Activated gamma-delta T cell treated with Interleukin-2 at 50 U/mL for 16 hours (primary cell): ENCODE measurements at regions not wholly inside any gene's neighbourhood (a gene's known extent, or its start where the extent isn't known, plus 50 kb on each side); places are given as distances from the start of the nearest gene placed in this dataset.
"Not testable (repeated sequence)": the region's sequence is repeated elsewhere in the genome, so short reads cannot be mapped to it uniquely, and the experiment has no call there.

Experiments used
- DNase-seq: peaks from one replicate; pipeline ENCODE4 v3.0.0-alpha.2; 2020

- DNase-seq = not testable (repeated sequence)
Measured at GRCh38 chr13:109702030-109702597, 84.3 kb downstream of the IRS2 start.

- DNase-seq = no peak
Measured at GRCh38 chr13:109700176-109700575, 86.2 kb downstream of the IRS2 start.

- no peak for DNase-seq
Measured at GRCh38 chr13:109699628-109700071, 86.7 kb downstream of the IRS2 start.

DNA sequence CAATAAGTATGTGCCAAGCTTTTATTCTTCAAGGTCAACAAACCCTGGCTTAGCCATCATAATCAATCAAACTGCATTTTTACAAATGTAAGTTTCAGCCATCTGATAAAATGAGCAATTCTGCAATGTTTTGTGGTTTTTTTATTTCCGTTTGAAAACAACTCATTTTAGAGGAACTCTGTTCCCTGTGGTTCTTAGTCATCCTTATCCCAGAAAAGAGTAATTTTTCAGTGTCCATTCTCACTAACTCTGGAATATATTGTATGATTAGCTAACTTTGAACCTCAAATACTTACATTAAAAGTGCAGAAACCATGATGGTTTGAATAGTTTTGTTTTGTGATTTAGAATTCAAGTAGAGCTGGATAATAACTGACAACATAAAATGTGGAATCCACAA, 87.6 kb downstream of the IRS2 start:
- no peak for DNase-seq

DNA sequence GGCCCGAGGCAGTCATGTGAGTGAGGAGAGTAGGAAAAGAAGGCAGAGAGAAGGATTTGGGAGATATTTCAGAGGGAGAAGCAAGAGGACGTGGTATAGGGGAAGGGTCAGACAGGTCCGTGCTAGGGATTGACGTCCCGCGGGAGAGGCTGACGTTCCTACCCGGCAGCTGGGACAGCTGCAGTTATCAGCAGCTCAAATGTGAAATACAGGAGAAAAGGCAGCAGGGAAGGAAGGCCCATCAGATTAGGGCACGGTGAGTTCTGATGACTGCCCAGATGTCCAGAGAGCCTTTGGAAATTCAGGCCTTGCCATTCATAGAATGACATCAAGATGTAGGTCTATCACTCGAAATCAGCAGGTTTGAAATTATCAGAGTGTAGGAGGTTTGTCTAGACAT, 88.4 kb downstream of the IRS2 start:
- DNase-seq = no peak

DNA sequence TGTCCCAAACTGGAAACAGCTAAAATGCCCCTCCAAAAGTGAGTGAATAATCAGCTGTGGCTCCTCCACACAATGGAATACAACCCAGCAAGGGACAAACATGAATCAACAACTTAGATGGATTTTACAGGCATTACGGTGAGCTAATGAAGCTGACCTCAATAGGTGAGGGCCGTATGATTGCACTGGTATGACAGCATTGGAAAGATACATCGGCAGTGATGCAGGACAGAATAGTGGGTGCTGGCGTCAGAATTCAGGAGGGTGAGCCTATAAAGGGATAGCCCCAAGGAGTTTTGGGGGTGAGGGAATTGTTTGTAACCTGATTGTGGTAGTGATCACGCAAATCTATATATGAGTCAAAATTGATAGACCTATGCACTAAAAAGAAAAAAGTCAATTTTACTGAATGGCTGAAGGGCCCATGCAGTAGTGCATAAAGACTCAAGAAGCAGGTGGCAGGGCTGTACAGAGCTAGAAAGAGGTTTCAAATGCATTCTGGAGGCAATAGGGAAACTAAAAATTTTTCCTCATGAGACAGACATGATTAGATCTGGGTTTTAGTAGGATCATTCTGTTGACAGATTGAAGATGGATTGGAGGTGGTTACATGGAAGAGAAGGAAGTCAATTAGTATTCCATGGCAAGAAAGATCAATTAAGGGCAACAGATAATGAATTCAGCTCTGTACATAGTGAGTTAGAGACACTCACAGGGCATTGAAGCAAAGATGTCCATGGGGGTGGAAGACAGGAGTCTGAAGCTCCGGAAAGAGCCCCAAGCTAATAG, 90.8 kb downstream of the IRS2 start:
- no peak for DNase-seq

DNA sequence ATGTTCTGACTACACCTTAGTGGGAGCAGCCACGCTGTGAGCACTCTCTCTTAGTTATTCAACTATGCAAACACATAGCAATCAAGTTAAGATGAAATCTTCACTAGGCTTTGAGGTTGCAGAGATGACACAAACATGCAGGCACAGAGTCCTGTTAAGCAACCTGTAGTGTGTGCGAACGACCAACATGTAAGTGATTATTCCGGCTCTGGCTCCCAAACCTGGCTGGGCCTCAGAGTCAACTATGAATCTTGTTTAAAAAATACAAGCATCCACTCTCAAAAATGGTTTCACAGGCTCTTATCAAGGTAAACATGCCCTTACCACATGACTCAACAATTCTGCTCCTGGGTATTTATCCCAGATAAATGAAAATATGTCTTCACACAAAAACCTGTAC, 91.4 kb downstream of the IRS2 start:
- no peak for DNase-seq

GRCh38 chr13:109693213-109693612, 93.2 kb downstream of the IRS2 start:
- DNase-seq = no peak

DNA sequence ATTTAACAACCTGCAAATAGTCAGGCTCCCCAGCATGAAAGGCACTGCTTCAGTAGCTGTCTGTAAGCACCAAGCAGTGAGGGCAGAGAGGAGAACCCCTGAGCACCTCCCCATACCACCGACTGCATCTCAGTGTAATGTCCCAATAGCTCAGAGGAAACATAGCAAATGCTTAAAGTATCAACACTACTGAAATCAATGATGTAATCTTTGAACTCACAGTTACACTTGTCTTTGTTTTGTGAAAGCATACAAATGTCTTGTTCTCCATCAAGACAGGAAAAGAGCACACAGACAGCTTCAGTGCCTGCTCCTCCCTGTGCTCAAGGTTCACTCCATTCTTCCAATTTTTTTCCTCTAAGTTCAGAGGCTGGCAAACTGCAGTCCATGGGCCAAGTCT, 94.7 kb downstream of the IRS2 start:
- no peak for DNase-seq

DNA sequence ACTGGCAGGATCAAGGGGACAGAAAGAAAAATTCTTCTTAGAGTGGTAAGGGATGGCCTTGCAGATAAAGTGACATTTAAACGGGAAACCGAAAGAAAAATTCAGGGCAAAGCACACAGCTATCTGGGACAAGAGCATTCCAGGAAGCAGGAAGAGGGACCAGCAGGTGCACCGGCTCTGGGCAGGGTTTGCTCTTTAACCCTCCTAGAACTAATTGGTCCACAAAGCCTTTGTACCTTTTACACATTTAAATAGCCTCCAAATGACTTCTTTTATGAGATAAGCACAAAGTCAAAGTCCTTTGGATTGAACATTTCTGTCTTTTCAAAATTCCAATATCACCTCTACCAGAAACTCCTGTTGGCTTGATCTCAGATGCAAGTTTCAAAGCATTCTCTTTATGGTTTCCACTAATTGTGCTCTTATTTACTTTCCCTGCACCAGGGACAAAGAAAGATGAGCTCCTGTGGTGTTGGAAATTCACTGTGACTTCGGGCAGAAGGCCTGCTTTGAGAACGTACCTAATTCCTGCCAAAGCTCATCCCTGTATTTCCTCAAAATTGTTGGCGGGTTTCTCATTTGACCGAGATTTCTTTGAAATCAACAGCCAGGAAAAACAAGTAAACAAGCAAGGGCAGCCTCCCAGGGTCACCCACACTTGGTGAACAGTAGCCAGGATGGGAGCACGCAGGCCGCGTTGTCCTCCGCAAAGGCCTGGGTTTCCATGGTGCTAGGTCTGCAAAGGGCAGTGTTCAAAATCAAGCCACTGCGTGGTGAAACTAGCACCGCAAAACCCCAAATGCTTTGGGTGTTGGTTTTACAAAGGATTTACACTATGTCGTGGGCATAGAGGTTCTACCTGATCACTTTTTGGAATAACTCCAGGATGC, 98.6 kb downstream of the IRS2 start:
- DNase-seq = no peak

- no peak for DNase-seq
Measured at GRCh38 chr13:109685203-109685602, 101.2 kb downstream of the IRS2 start.

DNA sequence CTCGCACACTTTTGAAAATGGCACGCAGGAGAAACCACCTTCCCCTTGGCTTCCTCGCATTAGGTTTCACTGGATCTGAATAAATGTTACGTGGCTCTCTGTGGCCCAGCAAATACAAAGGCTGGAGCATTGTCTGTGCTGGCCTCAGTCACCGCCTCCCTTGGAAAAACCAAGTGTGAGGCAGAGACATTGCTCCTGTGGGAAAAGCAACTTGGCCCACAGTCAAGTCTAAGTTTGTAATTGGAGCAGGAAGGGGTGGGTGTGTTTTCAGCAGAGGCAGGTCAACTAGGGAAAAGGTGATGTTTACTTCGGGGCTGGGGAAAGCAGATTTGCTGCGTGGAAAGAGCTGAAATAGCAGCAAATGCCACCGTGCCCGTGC, 101.6 kb downstream of the IRS2 start:
- DNase-seq = no peak

DNA sequence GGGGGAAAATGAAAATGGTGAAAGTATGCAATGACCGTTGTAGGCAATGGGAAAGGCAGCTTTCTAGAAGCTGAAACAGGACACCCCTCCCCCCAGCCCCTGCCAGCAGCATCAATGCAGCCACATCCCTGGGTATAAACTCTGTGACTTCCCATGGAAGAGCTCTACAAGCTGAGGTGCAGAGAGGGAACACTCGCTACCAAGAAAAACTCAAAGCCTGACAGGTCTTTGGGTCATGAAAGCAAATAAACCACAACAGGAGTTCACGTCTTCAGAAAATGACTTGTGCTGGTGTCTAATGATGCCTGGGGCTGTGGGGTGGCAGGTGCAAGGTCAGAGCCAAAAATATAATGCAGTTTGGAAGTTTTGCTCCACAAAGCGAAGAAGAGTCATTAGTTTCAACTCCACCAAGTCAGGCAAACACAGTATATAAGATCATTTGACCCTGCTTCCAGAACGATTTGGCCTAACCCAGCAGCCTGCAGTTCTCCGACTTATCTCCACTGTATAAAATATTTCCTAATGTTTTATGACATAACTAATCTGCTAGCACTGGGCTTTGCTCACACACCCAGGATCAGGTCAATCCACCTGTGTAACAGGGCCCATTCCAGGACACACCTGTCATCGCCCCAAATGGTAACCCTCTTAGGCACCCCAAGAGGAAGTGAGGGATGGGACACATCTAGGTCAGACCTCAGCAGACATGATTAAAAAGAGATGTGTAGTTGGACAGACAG, 102.1 kb downstream of the IRS2 start:
- no peak for DNase-seq

DNA sequence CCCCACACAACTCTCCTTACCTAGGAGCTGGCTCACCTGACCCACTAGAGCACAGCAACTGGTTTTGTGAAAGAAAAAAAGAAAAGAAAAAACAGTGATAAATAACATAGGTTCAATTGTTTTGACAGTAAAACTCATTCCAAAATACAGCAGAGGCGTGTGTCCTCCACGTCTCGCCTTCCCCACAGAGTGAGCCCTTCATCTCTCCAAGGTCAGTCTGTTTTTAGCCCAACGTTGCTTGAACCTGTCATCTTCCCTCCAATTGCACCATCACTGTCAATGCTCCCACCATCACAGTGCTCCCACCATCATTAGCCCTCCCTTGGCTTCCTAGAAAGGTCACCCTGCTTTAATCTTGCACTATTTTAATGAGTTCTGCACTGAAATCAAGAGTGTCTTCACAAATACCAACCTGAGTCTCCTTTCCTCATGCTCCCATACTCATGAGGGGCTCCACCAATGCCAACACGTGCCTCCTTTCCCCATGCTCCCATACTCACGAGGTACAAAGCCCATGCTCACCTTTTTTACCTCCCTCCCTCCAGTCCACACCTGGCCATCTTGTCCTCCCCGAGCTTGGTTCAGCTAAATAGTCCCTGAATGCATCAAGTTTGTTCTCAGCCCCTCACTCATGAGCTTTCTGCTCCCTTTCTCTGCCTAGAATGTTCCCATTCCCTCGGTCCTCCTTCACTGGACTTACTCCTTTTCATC, 103.7 kb downstream of the IRS2 start:
- no peak for DNase-seq

DNA sequence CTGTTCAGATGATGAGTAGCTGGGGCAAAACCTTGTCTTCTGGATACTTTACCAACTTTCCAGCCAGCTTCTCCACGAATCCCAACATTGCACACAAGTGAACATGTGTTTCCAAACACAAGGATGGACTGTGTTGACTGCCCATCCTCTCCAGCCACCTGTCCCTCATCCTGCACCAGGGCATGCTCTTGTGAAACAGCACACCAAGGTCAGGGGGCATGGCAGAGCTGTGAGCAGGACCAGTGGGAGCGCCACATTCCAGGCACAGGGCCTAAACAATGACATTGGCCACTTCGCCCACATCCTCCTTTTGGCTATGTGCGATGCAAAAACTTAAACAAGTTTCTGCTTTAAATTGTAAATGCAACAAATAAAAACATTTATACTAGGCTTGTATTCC, 105.5 kb downstream of the IRS2 start:
- DNase-seq = no peak

DNA sequence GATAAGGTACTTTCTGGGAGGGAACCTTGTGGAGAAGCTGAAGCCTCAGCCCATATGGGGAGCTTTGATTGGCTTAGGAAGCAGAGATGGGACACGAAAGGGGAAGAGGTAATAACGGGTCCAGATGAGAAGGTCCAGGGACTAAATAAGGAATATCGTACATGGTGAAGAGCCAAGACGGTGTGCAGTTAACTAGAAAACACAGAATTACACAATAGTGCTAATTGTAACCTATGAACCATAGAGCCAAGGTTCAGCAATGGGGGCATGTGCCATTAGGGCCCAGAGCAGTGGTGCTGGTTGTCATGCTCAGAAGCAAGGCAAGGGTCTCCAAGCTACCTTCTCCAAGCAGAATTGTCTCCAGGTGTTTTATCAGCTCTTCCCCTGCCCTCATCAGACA, 106.1 kb downstream of the IRS2 start:
- no peak for DNase-seq

GRCh38 chr13:109678459-109678858, 107.9 kb downstream of the IRS2 start:
- no peak for DNase-seq

DNA sequence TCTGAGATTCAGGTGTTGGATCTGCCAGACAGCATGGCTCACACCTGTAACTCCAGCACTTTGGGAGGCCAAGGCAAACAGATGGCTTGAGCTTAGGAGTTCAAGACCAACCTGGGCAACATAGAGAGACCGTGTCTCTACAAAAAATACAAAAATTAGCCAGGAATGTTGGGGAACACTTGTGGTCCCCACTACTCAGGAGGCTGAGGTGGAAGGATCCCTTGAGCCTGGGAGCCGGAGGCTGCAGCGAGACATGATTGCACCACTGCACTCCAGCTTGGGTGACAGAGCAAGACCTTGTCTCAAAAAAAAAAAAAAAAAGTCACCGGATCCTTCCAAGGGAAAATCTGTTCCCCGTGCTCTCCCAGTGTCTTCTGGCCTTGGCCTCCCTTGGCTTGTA, 109.2 kb downstream of the IRS2 start:
- DNase-seq = no peak

GRCh38 chr13:109673477-109673876, 112.9 kb downstream of the IRS2 start:
- DNase-seq = no peak

GRCh38 chr13:109672545-109672944, 113.8 kb downstream of the IRS2 start:
- no peak for DNase-seq

DNA sequence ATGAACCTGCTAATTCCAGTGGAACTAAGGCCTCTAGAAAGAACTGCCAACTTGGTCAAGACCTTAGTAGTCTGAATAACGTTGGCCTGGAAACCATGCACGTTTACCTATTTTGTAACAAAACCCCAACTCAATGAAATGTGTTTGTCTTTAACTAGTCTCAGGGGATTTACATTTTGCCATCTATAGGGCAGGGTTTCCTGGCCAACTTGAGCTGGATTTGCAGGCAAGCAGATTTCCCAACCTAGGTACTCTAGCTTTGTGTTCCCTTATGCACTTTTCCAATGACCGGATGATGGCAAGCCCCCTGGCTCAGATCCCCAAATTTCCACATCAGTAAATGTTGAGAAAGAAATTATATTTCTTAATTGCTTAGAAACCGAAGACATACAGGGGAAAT, 114.5 kb downstream of the IRS2 start:
- DNase-seq = no peak

- DNase-seq = no peak
Measured at GRCh38 chr13:109670776-109671175, 115.6 kb downstream of the IRS2 start.

DNA sequence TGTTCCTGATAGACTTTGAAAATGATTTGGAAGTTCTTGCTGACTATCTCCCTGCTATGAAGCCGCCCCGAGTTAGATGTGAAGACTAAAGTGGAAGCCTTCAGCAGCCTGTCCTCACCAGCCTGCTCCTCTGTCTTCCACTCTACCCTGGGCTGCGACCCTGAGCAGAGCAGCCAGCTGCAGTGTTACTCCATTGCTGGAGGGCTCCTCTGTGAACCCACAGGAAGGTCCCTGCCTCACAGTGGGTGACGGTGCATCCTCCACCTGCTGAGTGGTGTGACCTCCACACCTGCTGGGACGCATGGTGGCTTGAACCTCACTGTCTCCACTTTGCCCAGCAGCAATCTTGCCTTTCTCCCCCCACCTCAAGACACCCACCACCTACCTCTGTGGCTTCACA, 116.4 kb downstream of the IRS2 start:
- no peak for DNase-seq
